ENCODE measurements at regions not wholly inside any gene's neighbourhood (a gene's known extent, or its start where the extent isn't known, plus 50 kb on each side); places are given as distances from the start of the nearest gene placed in this dataset.

- TF ChIP-seq GATA3 (IDR thresholded peaks at IDR 0.05; ENCODE audit: low read depth, low read length) (no peak), GATA2 (IDR thresholded peaks at IDR 0.05; ENCODE audit: low read depth, low read length) (no peak)
Measured at GRCh38 chr6:104601131-104601651, 258.5 kb downstream of the HACE1 start.

All from SH-SY5Y (cell line).